B cell (primary cell): ENCODE measurements at regions not wholly inside any gene's neighbourhood (a gene's known extent, or its start where the extent isn't known, plus 50 kb on each side); places are given as distances from the start of the nearest gene placed in this dataset.
"Not testable (repeated sequence)": the region's sequence is repeated elsewhere in the genome, so short reads cannot be mapped to it uniquely, and the experiment has no call there.

Experiments used
- ATAC-seq: fragments of 200-7000 bp; cut with Tn5 transposase; one replicate; pipeline ENCODE4 v1.10.0; 2021; ENCODE audit warnings: low read depth, mild to moderate bottlenecking, moderate number of reproducible peaks, moderate library complexity
- CTCF ChIA-PET: fragments of 350-600 bp; sonication (Branson Sonifier 250); formaldehyde crosslinking; loops from one replicate; lab custom pipeline; 2021; ENCODE audit warnings: antibody characterized with exemption, inconsistent platforms; lab: Charles Lee
- POLR2A ChIA-PET: fragments of 350-600 bp; sonication (Branson Sonifier 250); formaldehyde crosslinking; loops from one replicate; lab custom pipeline; 2021; ENCODE audit warnings: antibody characterized with exemption; lab: Charles Lee
- DNase-seq: peaks from one replicate; pipeline ENCODE4 v3.0.0; 2013
- H2AFZ ChIP-seq: 2 replicates; pipeline ENCODE4 v1.6.1; 2012; ENCODE audit warnings: mild to moderate bottlenecking, low read depth, low read length; ENCODE audit not compliant: insufficient read depth, poor library complexity, severe bottlenecking
- H3K27ac ChIP-seq, 2 donors: 1 replicate in 1 of 2; 2 replicates in 1 of 2; pipeline ENCODE4 v1.5.1; 2012 to 2013; ENCODE audit warnings: low read length in 2 of 2, mild to moderate bottlenecking in 2 of 2, moderate library complexity in 1 of 2
- H3K27me3 ChIP-seq, 4 experiments: fragments of 200-600 bp in 1 of 4; sonication (generic) in 1 of 4; replicated peaks in 1 of 4; 1 replicate in 2 of 4; 2 replicates in 2 of 4; pipeline versions ENCODE4 v1.6.1 to v1.7.0; 2013 to 2016; ENCODE audit warnings: low read length in 3 of 4, mild to moderate bottlenecking in 2 of 4, mixed read lengths in 1 of 4, moderate library complexity in 1 of 4; ENCODE audit not compliant: insufficient read depth in 4 of 4, control insufficient read depth in 3 of 4; ENCODE audit errors: control extremely low read depth in 1 of 4
- H3K36me3 ChIP-seq, 2 experiments: replicated peaks in 1 of 2; 1 replicate in 1 of 2; 2 replicates in 1 of 2; pipeline versions ENCODE4 v1.6.1 to v1.7.1; 2013; ENCODE audit warnings: low read length in 1 of 2; ENCODE audit not compliant: insufficient read depth in 2 of 2, control insufficient read depth in 1 of 2; ENCODE audit errors: control extremely low read depth in 1 of 2, extremely low read depth in 1 of 2
- H3K4me1 ChIP-seq, 2 donors: fragments of 200-600 bp in 1 of 2; sonication (generic) in 1 of 2; 1 replicate in 1 of 2; 2 replicates in 1 of 2; pipeline versions ENCODE4 v1.5.1 to v1.6.1; 2013 to 2017; ENCODE audit warnings: low read length in 2 of 2; ENCODE audit not compliant: control insufficient read depth in 2 of 2, insufficient read depth in 2 of 2
- H3K4me2 ChIP-seq: replicated peaks from 2 replicates; pipeline ENCODE3; 2012; ENCODE audit warnings: mild to moderate bottlenecking, low read depth, low read length; ENCODE audit not compliant: poor library complexity, severe bottlenecking
- H3K4me3 ChIP-seq, 5 experiments: fragments of 200-600 bp in 1 of 5; sonication (generic) in 1 of 5; 1 replicate in 3 of 5; 2 replicates in 2 of 5; pipeline versions ENCODE4 v1.5.1 to v1.7.0; 2011 to 2016; ENCODE audit warnings: low read length in 4 of 5, mild to moderate bottlenecking in 4 of 5, low read depth in 2 of 5, control low read depth in 1 of 5, moderate library complexity in 1 of 5; ENCODE audit not compliant: insufficient read depth in 1 of 5; ENCODE audit errors: control extremely low read depth in 1 of 5, extremely low read depth in 1 of 5
- H3K79me2 ChIP-seq: fragments of 200-600 bp; sonication (generic); one replicate; pipeline ENCODE4 v1.6.0; 2016; ENCODE audit warnings: low read length; ENCODE audit not compliant: control insufficient read depth, insufficient read depth
- H3K9ac ChIP-seq: fragments of 200-600 bp; sonication (generic); 2 replicates; pipeline ENCODE4 v1.6.1; 2017; ENCODE audit warnings: mild to moderate bottlenecking, low read length, moderate library complexity
- H3K9me3 ChIP-seq, 3 donors: one replicate each; pipeline versions ENCODE4 v1.6.1 to v1.7.1; 2013; ENCODE audit warnings: low read length in 2 of 3; ENCODE audit not compliant: control insufficient read depth in 2 of 3, insufficient read depth in 1 of 3; ENCODE audit errors: control extremely low read depth in 1 of 3
- H4K20me1 ChIP-seq: 2 replicates; pipeline ENCODE4 v1.6.0; 2012; ENCODE audit warnings: mild to moderate bottlenecking, low read length; ENCODE audit not compliant: insufficient read depth, control insufficient read depth, poor library complexity, severe bottlenecking
- H3K27ac Mint-ChIP-seq: one replicate; pipeline ENCODE4 v1.8.0; 2021; ENCODE audit warnings: mixed read lengths
- H3K27me3 Mint-ChIP-seq: one replicate; pipeline ENCODE4 v1.8.0; 2021; ENCODE audit warnings: mixed read lengths
- H3K4me1 Mint-ChIP-seq: one replicate; pipeline ENCODE4 v1.8.0; 2021; ENCODE audit warnings: mixed read lengths
- H3K4me3 Mint-ChIP-seq: one replicate; pipeline ENCODE4 v1.8.0; 2021; ENCODE audit warnings: mixed read lengths
- H3K9me3 Mint-ChIP-seq: one replicate; pipeline ENCODE4 v1.8.0; 2022; ENCODE audit warnings: mixed read lengths; ENCODE audit not compliant: insufficient read depth
- CTCF ChIP-seq: fragments of 200-600 bp; IDR thresholded peaks from one replicate; pipeline ENCODE4 v1.8.0; 2022; ENCODE audit warnings: antibody characterized with exemption, mild to moderate bottlenecking
- EZH2 ChIP-seq: IDR thresholded peaks from 2 replicates; pipeline ENCODE4 v1.6.1; 2012; ENCODE audit warnings: borderline replicate concordance, low read depth, mild to moderate bottlenecking, moderate library complexity, low read length; ENCODE audit not compliant: insufficient read depth, poor library complexity, severe bottlenecking
- WGBS: methylation state at CpG from one replicate; pipeline ENCODE4 v1.1.5; 2013; ENCODE audit warnings: missing lambda C conversion rate; ENCODE audit not compliant: insufficient coverage; 5-methylcytosine and 5-hydroxymethylcytosine counted together
- intact Hi-C: fragments of 100-400 bp; cut with micrococcal nuclease; formaldehyde crosslinking; loops from one replicate; pipeline ENCODE4 v1.10.0; 2022

DNA sequence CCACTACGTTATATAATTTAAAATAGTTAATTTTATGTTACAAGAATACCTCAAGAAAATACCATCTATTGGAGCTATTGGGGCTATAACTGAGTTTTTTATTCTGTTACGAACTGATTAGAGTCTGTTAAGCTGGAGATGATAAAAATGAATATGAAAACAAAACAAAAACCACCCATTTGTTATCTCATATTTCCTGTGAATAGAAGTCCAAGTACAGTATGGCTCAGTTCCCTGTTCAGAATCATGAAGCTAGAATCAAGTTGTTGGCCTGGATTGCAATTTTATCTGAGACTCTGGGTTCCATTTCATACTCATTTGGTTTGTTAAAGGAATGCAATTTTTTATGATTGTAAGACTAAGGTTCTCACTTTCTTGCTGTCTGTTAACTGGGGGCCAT is 319.1 kb upstream of the PCDH18 start:
- Histone ChIP-seq H3K9ac (no peak overlapping the region), H2AFZ (no peak overlapping the region), H3K4me1 (no peaks in the 10 kb centered on the region), H3K36me3 (no peaks in the 10 kb centered on the region), H3K4me2 (no peak overlapping the region), H3K27ac (no peak overlapping the region), H3K4me3 (no peak overlapping the region), H3K27me3 (no peaks in the 10 kb centered on the region), H3K9me3 (no peaks in the 10 kb centered on the region), H4K20me1 (no peaks in the 10 kb centered on the region), H3K79me2 (no peaks in the 10 kb centered on the region)
- intact Hi-C loops: no loop called here
- POLR2A ChIA-PET: no interaction called here
- Mint-ChIP-seq H3K4me1 (no peaks in the 10 kb centered on the region), H3K4me3 (no peak overlapping the region), H3K9me3 (peaks cover 4% of the 10 kb centered on the region), H3K27ac (no peak overlapping the region), H3K27me3 (no peaks in the 10 kb centered on the region)
- DNase-seq: no peak
- ATAC-seq: no peak
- CTCF ChIA-PET: no interaction called here
- TF ChIP-seq CTCF (no peak), EZH2 (no peak)
- no CpG with 5 or more reads among the region's 2 CpGs for WGBS

DNA sequence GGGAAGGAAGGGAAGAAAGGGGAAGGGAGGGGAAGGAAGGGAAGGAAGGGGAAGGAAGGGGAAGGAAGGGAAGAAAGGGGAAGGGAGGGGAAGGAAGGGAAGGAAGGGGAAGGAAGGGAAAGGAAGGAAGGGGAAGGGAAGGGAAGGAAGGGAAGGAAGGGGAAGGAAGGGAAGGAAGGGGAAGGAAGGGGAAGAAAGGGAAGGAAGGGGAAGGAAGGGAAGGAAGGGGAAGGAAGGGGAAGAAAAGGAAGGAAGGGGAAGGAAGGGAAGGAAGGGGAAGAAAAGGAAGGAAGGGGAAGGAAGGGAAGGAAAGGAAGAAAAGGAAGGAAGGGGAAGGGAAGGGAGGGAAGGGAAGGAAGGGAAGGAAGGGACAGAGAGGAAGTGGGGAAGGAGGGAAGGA is 295.7 kb upstream of the PCDH18 start:
- H3K27ac ChIP-seq, DNase-seq, H2AFZ ChIP-seq, H3K4me3 Mint-ChIP-seq, POLR2A ChIA-PET, H3K36me3 ChIP-seq, H3K27ac Mint-ChIP-seq, H3K79me2 ChIP-seq, H3K4me1 ChIP-seq, H3K4me2 ChIP-seq, H3K9me3 ChIP-seq, H3K9me3 Mint-ChIP-seq, H3K27me3 Mint-ChIP-seq, H4K20me1 ChIP-seq, CTCF ChIA-PET, H3K4me3 ChIP-seq, H3K9ac ChIP-seq, intact Hi-C loops, H3K4me1 Mint-ChIP-seq, H3K27me3 ChIP-seq, ATAC-seq: not testable (repeated sequence)
